H7 (cell line): ENCODE measurements at regions not wholly inside any gene's neighbourhood (a gene's known extent, or its start where the extent isn't known, plus 50 kb on each side); places are given as distances from the start of the nearest gene placed in this dataset.
"Not testable (repeated sequence)": the region's sequence is repeated elsewhere in the genome, so short reads cannot be mapped to it uniquely, and the experiment has no call there.

ENCODE experiments used
- DNase-seq: peaks from one replicate; pipeline ENCODE4 v3.0.0; 2012
- H3K27me3 ChIP-seq: 2 replicates; pipeline ENCODE4 v1.6.0; 2011; ENCODE audit warnings: mild to moderate bottlenecking, low read length; ENCODE audit not compliant: control insufficient read depth, insufficient read depth
- H3K36me3 ChIP-seq: replicated peaks from 2 replicates; pipeline ENCODE4 v1.5.1; 2011; ENCODE audit warnings: low read length; ENCODE audit not compliant: control insufficient read depth, insufficient read depth
- H3K4me3 ChIP-seq: 2 replicates; pipeline ENCODE4 v1.5.1; 2011; ENCODE audit warnings: low read depth, mild to moderate bottlenecking, control low read depth, low read length, moderate library complexity; ENCODE audit not compliant: insufficient read depth

- Histone ChIP-seq H3K4me3 (no peak overlapping the region), H3K27me3 (no peaks in the 10 kb centered on the region), H3K36me3 (no peaks in the 10 kb centered on the region)
- DNase-seq, result peak; percentile 63
Measured at GRCh38 chr2:95728878-95729596, 137.2 kb downstream of the TRIM43 start.

- H3K36me3 ChIP-seq, result no peaks in the 10 kb centered on the region
- no peak for DNase-seq
- no peak overlapping the region for H3K4me3 ChIP-seq
- no peaks in the 10 kb centered on the region for H3K27me3 ChIP-seq
Measured at GRCh38 chr2:95729597-95729955, 137.8 kb downstream of the TRIM43 start.

- no peaks in the 10 kb centered on the region for H3K36me3 ChIP-seq
- DNase-seq, result no peak
- no peaks in the 10 kb centered on the region for H3K27me3 ChIP-seq
- no peak overlapping the region for H3K4me3 ChIP-seq
Measured at GRCh38 chr2:95730813-95731212, 139.0 kb downstream of the TRIM43 start.

GRCh38 chr2:95734976-95735890, 143.4 kb downstream of the TRIM43 start:
- DNase-seq, result no peak
- H3K36me3 ChIP-seq, result no peaks in the 10 kb centered on the region
- H3K27me3 ChIP-seq, result no peaks in the 10 kb centered on the region
- H3K4me3 ChIP-seq, result no peak overlapping the region

- Histone ChIP-seq H3K36me3 (no peaks in the 10 kb centered on the region), H3K4me3 (no peak overlapping the region), H3K27me3 (no peaks in the 10 kb centered on the region)
- no peak for DNase-seq
Measured at GRCh38 chr2:95738301-95738700, 146.5 kb downstream of the TRIM43 start.

- not testable (repeated sequence) for DNase-seq, H3K27me3 ChIP-seq, H3K36me3 ChIP-seq, H3K4me3 ChIP-seq
Measured at GRCh38 chr2:95752126-95752525, 160.3 kb downstream of the TRIM43 start.

GRCh38 chr2:95753812-95754211, 162.0 kb downstream of the TRIM43 start:
- H3K36me3 ChIP-seq, DNase-seq, H3K4me3 ChIP-seq, H3K27me3 ChIP-seq: not testable (repeated sequence)

- not testable (repeated sequence) for H3K4me3 ChIP-seq, H3K36me3 ChIP-seq, DNase-seq, H3K27me3 ChIP-seq
Measured at GRCh38 chr2:95754213-95754612, 162.4 kb downstream of the TRIM43 start.

GRCh38 chr2:95754819-95755563, 163.2 kb downstream of the TRIM43 start:
- H3K27me3 ChIP-seq, H3K36me3 ChIP-seq, DNase-seq, H3K4me3 ChIP-seq: not testable (repeated sequence)

- H3K4me3 ChIP-seq, H3K36me3 ChIP-seq, H3K27me3 ChIP-seq: not testable (repeated sequence)
- peak; percentile 15 for DNase-seq
Measured at GRCh38 chr2:95755956-95756669, 164.3 kb downstream of the TRIM43 start.

GRCh38 chr2:95757988-95758387, 166.2 kb downstream of the TRIM43 start:
- H3K27me3 ChIP-seq, result no peaks in the 10 kb centered on the region
- H3K36me3 ChIP-seq, result no peaks in the 10 kb centered on the region
- no peak for DNase-seq
- H3K4me3 ChIP-seq, result no peak overlapping the region

- Histone ChIP-seq H3K27me3 (no peaks in the 10 kb centered on the region), H3K4me3 (no peak overlapping the region), H3K36me3 (no peaks in the 10 kb centered on the region)
- DNase-seq, result no peak
Measured at GRCh38 chr2:95759481-95760246, 167.9 kb downstream of the TRIM43 start.

GRCh38 chr2:95760806-95761525, 169.2 kb downstream of the TRIM43 start:
- DNase-seq, result peak; percentile 12
- Histone ChIP-seq H3K36me3 (no peaks in the 10 kb centered on the region), H3K27me3 (no peaks in the 10 kb centered on the region), H3K4me3 (no peak overlapping the region)
